DMS53 treated with DMSO at 0.1 percent for 48 hours (cell line): ENCODE measurements at regions not wholly inside any gene's neighbourhood (a gene's known extent, or its start where the extent isn't known, plus 50 kb on each side); places are given as distances from the start of the nearest gene placed in this dataset.
"Not testable (repeated sequence)": the region's sequence is repeated elsewhere in the genome, so short reads cannot be mapped to it uniquely, and the experiment has no call there.

ENCODE experiments used
- DNase-seq: peaks from one replicate; lab custom pipeline; 2025; ENCODE audit not compliant: unreplicated experiment; lab: John Stamatoyannopoulos, UW

- DNase-seq, result no peak
Observed at GRCh38 chr6:122145246-122145645, 254.2 kb upstream of the HSF2 start.

DNA sequence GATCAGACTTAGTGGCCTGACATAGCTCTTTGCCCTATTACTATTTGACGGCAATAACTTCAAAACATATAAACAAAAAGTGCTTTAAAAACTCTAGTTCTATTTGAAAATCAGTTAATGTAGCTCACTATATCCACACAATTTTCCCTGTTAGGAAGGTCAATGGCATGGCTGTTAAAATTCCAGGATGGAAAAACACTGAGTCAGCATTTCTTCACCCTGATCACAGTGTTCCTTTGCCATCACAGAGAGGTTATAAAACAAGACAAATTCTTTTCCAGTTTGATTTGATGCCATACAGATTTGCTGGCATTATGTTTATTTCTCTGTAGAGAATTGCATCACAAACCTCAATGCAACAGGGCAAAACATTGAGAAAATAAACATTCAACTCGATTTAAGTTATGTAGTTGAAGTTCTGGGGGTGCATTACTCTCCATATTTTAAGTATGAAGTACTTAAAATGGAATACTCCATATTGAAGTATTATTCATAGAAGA is 253.7 kb upstream of the HSF2 start:
- DNase-seq, result no peak

- no peak for DNase-seq
Observed at GRCh38 chr6:122147291-122147690, 252.2 kb upstream of the HSF2 start.

DNA sequence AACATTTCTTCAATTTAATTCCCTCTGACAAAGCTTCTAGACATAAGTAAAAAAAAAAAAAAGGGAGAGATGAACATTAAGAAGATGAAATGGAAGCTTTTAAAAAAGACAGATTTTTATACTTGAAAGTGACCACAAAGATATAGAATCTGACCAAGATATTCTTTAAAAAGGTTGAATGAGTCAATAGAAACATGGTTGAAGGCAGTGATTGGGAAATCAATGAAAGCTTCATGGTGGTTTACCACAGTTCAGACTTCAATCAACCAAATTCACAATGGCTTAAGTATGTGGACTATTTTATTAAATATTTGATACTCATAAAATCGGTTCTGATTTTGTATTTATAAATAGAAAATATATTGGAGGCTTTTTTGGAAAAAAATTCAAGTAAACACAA is 248.4 kb upstream of the HSF2 start:
- DNase-seq, result no peak

DNA sequence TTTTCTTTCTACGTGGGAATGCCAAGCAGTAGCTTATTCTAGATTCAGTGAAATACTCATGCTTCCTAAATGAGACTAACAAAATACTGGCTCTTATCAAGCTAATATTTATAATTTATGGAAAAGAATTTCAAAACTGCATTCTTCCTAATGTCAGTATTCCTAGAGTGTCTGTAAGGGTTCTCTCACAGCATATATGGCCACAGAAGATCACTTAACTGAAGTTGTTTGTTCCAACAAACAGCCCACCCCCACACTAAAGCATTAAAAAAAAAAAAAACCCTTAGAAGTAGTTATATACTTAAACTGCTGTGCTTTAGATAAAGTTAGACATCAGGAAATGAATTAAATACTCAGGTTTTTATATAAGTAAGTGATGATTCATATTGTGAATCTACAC is 247.7 kb upstream of the HSF2 start:
- no peak for DNase-seq

GRCh38 chr6:122153557-122153956 is 245.9 kb upstream of the HSF2 start:
- no peak for DNase-seq

DNA sequence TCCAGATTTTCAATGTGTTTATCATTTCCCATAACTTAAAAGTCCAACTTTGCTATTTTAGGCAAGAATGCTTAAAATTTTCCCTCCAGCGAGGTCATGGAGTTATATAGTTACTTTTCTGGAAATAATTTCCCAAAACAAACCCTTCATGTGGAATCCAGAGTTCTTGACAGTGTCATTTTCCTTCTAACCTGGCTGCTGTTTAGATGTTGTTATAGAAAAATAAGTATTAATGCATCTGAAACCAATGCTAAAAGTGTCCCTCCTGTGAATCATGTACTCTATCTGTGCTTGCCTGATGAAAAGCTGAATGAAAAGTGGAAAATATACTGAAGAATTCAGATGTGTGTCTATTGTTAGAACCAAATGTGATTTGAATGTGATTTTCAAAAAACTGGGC is 245.3 kb upstream of the HSF2 start:
- DNase-seq, result no peak

DNA sequence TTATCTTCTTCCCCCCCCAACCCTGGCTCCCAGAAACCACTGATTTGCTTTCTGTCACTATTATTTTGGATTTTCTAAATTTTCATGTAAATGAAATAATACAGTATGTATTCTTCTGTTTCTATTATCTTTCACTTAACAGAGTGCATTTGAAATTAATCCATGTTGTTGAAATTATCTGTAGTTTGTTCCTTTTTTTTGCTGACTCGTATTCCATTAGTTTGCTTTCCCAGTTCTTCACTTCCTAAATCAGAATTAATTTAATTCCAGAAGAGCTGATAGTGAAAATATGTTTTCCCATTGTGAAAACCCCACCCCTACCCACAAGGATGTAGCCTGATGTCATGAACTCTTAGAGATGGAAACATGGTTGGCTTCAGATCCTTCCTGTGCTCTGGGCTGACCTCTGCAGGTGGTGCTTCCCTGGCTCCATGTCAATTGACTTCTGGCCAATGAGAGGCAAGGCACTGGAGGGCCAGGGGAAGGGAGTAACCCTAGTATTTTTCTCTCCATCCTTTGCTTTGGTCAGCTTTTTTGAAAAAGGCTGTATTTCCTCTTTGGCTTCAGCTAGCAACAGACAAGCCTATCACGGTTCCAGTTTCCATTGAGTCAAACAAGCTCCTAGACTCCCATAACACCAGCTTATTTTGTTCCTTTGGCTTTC is 244.4 kb upstream of the HSF2 start:
- DNase-seq, result no peak

GRCh38 chr6:122161136-122161535 is 238.3 kb upstream of the HSF2 start:
- DNase-seq, result no peak

DNA sequence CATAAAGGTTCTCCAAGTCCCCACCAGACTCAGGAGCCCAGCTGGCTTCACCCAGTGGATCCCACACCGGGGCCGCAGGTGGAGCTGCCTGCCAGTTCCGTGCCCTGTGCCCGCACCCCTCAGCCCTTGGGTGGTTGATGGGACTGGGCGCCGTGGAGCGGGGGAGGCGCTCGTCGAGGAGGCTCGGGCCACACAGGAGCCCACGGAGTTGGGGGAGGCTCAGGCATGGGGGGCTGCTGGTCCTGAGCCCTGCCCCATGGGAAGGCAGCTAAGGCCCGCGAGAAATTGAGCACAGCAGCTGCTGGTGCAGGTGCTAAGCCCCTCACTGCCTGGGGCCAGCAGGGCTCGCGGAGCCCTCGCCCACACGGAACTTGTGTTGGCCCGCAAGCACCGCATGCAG is 234.4 kb upstream of the HSF2 start:
- no peak for DNase-seq

DNA sequence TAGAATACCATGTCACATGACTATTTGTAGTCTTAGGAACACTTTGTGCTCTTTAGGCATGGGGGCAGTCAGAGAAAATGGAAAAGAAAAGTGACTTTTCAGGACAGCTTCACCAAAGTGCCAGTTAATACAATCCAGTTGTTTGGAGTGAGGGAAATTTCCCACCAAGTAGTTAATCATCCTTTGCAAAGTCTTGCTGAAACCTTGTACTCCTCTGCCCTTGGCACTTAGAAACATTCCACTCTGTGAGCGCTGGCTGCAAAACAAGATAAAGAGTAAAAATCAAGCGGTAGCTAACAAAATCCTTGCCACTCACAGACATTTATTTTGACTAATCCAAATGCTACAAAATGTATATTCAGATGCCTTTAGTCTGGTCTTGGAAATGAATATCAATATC is 229.2 kb upstream of the HSF2 start:
- no peak for DNase-seq

DNA sequence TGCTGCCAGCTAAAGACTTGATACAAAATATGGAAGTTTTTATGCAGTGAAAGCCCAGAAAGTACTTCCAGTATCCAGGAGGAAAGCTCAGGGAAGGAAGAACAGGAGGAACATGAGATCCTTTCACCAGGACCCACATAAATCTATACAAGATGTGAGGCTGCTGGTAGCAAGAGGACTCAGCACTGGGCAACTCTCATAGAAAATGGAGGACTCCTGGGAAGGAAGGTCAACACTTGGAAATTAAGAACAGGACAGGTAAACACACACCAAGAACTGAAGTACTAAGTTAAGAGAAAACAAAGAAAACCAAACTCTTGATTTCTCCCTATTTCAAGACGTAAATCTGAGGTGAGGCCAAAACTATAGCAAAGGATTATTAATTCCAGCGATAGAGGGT is 220.5 kb upstream of the HSF2 start:
- DNase-seq, result no peak

GRCh38 chr6:122180132-122180531 is 219.3 kb upstream of the HSF2 start:
- no peak for DNase-seq

DNA sequence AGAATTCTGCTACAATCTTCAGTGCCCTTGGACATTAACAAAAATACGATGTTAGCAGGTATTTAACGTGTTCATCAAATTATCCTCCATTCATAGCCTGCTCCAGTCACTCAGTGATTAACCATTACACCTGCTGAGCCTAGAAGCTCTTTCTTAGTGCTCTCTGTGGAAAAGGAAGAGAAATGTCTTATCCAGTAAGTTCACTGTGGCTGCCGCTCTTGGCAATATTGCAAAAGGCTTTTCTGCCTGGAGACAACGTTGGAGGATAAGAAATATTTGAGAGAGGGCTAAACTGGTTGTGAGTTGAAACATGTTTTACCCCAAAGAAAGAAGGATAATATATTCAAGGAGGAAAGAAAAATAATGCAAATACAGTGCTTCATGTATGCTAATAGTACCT is 217.4 kb upstream of the HSF2 start:
- no peak for DNase-seq

GRCh38 chr6:122184401-122184827 is 215.0 kb upstream of the HSF2 start:
- no peak for DNase-seq

DNA sequence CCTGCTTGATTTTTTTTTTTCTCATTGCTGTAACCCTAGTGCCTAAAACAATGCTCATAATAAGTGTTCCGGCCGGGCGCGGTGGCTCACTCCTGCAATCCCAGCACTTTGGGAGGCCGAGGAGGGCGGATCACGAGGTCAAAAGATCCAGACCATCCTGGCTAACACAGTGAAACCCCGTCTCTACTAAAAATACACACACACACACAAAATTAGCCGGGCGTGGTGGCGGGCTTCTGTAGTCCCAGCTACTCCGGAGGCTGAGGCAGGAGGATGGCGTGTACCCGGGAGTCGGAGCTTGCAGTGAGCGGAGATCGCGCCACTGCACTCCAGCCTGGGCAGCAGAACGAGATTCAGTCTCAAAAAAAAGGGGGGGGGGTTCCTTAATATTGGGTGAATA is 214.0 kb upstream of the HSF2 start:
- not testable (repeated sequence) for DNase-seq

- no peak for DNase-seq
Observed at GRCh38 chr6:122187186-122187585, 212.3 kb upstream of the HSF2 start.

GRCh38 chr6:122198922-122199321 is 200.5 kb upstream of the HSF2 start:
- no peak for DNase-seq

- DNase-seq, result no peak
Observed at GRCh38 chr6:122200440-122200839, 199.0 kb upstream of the HSF2 start.

DNA sequence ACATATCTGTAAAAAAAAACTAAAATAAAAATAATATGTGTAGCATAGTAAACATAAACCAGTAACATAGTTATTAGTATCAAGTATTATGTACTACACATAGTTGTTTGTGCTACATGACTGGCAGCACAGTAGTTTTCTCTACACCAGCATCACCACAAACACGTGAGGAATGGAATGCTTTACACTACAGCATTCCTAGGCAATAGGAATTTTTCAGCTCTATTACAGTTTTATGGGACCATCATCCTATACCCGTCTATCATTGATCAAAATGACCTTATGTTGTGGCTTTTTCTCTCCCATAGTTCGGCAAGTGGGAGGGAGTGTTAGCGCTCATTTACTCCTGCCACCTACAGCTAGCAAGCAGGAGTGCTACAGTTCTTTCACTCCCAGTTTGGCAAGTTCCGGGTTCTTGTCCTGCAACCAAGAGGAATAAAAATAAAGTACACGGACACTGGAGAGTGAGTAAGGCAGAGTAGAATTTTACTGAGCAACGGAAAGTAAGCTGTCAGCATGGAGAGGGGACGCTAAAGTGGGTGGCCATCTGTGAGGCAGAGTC is 196.8 kb upstream of the HSF2 start:
- DNase-seq, result no peak

DNA sequence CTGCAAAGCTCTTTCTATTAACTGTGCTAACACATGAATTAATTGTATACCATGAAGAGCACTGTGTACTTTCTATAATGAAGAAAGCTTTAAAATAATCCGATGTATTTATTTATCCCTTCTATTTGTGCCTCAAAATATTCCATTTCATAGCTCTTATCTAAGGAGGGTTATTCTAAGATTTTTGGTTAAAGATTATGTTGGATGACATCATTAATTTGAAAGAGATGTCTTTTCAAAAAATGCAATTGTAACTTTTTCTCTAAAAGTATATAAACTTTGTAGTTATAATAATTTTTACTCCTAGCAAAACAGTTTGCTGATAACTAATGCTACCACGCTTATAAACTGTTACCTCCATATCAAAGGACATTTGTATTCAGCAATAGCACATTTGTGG is 192.4 kb upstream of the HSF2 start:
- no peak for DNase-seq

- no peak for DNase-seq
Observed at GRCh38 chr6:122207794-122208193, 191.7 kb upstream of the HSF2 start.
